ENCODE measurements at regions not wholly inside any gene's neighbourhood (a gene's known extent, or its start where the extent isn't known, plus 50 kb on each side); places are given as distances from the start of the nearest gene placed in this dataset.

DNA sequence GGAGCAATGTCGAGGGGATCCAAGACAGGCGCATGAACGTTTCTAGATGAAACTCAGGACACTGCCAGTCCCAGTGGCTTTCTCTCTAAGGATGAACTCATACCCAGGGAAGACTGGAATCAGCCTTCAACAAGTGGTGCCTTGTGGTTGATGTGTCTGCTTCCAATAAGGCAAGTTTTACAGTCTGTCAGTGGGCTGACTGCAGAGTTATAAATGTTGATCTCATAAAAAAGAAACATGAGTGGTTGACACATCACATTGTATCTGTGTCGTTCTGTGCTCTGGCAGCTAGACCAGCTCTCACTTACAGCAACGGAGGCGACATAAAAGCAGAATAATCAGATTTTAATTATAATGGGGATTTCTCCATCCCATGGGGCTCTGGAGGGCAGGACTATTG lies 96.7 kb downstream of the SNX19 start:
- H3K4me3 ChIP-seq (ENCODE audit: low read length): no peak overlapping the region
- no peak for DNase-seq (ENCODE audit: low read depth)
- TF ChIP-seq, protein P1, sequence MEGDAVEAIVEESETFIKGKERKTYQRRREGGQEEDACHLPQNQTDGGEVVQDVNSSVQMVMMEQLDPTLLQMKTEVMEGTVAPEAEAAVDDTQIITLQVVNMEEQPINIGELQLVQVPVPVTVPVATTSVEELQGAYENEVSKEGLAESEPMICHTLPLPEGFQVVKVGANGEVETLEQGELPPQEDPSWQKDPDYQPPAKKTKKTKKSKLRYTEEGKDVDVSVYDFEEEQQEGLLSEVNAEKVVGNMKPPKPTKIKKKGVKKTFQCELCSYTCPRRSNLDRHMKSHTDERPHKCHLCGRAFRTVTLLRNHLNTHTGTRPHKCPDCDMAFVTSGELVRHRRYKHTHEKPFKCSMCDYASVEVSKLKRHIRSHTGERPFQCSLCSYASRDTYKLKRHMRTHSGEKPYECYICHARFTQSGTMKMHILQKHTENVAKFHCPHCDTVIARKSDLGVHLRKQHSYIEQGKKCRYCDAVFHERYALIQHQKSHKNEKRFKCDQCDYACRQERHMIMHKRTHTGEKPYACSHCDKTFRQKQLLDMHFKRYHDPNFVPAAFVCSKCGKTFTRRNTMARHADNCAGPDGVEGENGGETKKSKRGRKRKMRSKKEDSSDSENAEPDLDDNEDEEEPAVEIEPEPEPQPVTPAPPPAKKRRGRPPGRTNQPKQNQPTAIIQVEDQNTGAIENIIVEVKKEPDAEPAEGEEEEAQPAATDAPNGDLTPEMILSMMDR (conservative IDR thresholded peaks at IDR 0.05; ENCODE audit: low read depth, low read length): no peak
